Motor neuron (in vitro differentiated cells): ENCODE measurements at regions not wholly inside any gene's neighbourhood (a gene's known extent, or its start where the extent isn't known, plus 50 kb on each side); places are given as distances from the start of the nearest gene placed in this dataset.
A peak's percentile ranks its signal among the peaks of the same experiment; 100 is the strongest.

ENCODE experiments used
- ATAC-seq, 8 experiments: fragments of 200-7000 bp; cut with Tn5 transposase; replicated peaks in 6 of 8; 2 replicates each; pipeline ENCODE4 v1.8.0; 2021; ENCODE audit warnings: mild to moderate bottlenecking in 8 of 8, moderate library complexity in 8 of 8
- H3K27ac ChIP-seq, 2 donors: fragments of 250-450 bp; sonication (Bioruptor Pico); 2 replicates each; pipeline ENCODE4 v1.9.0; 2021; ENCODE audit warnings: antibody characterized with exemption in 2 of 2, mild to moderate bottlenecking in 2 of 2, moderate library complexity in 1 of 2
- H3K4me1 ChIP-seq, 2 donors: fragments of 250-450 bp; sonication (Bioruptor Pico); replicated peaks in 1 of 2; 2 replicates each; pipeline ENCODE4 v1.6.1; 2021; ENCODE audit warnings: antibody characterized with exemption in 2 of 2, mild to moderate bottlenecking in 2 of 2, moderate library complexity in 1 of 2
- H3K4me3 ChIP-seq, 5 donors: fragments of 250-450 bp; sonication (Bioruptor Pico); 2 replicates each; pipeline ENCODE4 v1.9.0; 2021; ENCODE audit warnings: antibody characterized with exemption in 5 of 5, mild to moderate bottlenecking in 5 of 5, moderate library complexity in 4 of 5
- WGBS, 10 experiments: fragments of 450-650 bp; shearing (Covaris generic); methylation state at CpG; one replicate each; pipeline ENCODE4 v1.0.0; 2022; 5-methylcytosine and 5-hydroxymethylcytosine counted together
- in situ Hi-C, 9 experiments: fragments of 400-800 bp; cut with MboI; loops; one replicate each; pipeline ENCODE4 v1.15.0; 2021; ENCODE audit warnings: low sequenced_read_pairs in 9 of 9, low pct_unique_long_range_greater_than_20kb in 2 of 9; ENCODE audit not compliant: unreplicated experiment in 9 of 9

- WGBS, 10 experiments, result 27 to 100% (median 89%) methylated on average over 1 to 3 of the region's 3 CpGs; no CpG with 5 or more reads in 1 of the 10 experiments
- no peak overlapping the region for H3K4me3 ChIP-seq
- ATAC-seq, result no peak
- H3K4me1 ChIP-seq, result peaks cover 0 to 4% of the 10 kb centered on the region in 2 donors
- in situ Hi-C loops, result no loop called here
- no peak overlapping the region for H3K27ac ChIP-seq
These were observed 137.0 kb upstream of the SEMA3A start for GRCh38 chr7:84331616-84332015.

GRCh38 chr7:84328571-84328970 lies 134.0 kb upstream of the SEMA3A start:
- WGBS, 10 experiments, result 50 to 100% (median 91%) methylated on average over 1 to 2 of the region's 2 CpGs
- H3K4me1 ChIP-seq, result no peaks in the 10 kb centered on the region
- no peak overlapping the region for H3K27ac ChIP-seq
- ATAC-seq, result no peak
- H3K4me3 ChIP-seq, result no peak overlapping the region
- in situ Hi-C loops, result no loop called here

- no peak for ATAC-seq
- in situ Hi-C loops, result no loop called here
- H3K4me3 ChIP-seq, result no peak overlapping the region
- H3K27ac ChIP-seq, result no peak overlapping the region
- no peaks in the 10 kb centered on the region for H3K4me1 ChIP-seq
These were observed 129.6 kb upstream of the SEMA3A start for GRCh38 chr7:84324136-84324630.

GRCh38 chr7:84317536-84317935 lies 122.9 kb upstream of the SEMA3A start:
- H3K4me1 ChIP-seq, result no peaks in the 10 kb centered on the region

GRCh38 chr7:84314263-84314662 lies 119.7 kb upstream of the SEMA3A start:
- WGBS, 10 experiments, result 20 to 100% (median 90%) methylated on average over 1 to 2 of the region's 2 CpGs; no CpG with 5 or more reads in 2 of the 10 experiments
- H3K4me1 ChIP-seq, result no peaks in the 10 kb centered on the region
- H3K27ac ChIP-seq, result no peak overlapping the region
- in situ Hi-C loops, result no loop called here
- no peak for ATAC-seq
- H3K4me3 ChIP-seq, result no peak overlapping the region

More at GRCh38 chr7:84317536-84317935, 122.9 kb upstream of the SEMA3A start:
- in situ Hi-C loops, result no loop called here
- ATAC-seq, result no peak
- Histone ChIP-seq H3K27ac (no peak overlapping the region), H3K4me3 (no peak overlapping the region)

- Histone ChIP-seq H3K4me3 (no peak overlapping the region), H3K27ac (no peak overlapping the region), H3K4me1 (no peaks in the 10 kb centered on the region)
- ATAC-seq, result no peak
- 91 to 100% (median 95%) methylated on average over 2 of the region's 2 CpGs; no CpG with 5 or more reads in 2 of the 10 experiments for WGBS, 10 experiments
- in situ Hi-C loops, result no loop called here
These were observed 109.8 kb upstream of the SEMA3A start for GRCh38 chr7:84304407-84304806.

GRCh38 chr7:84302949-84303348 lies 108.4 kb upstream of the SEMA3A start:
- in situ Hi-C loops, result no loop called here
- WGBS, 10 experiments, result 72 to 100% (median 89%) methylated on average over 1 to 3 of the region's 3 CpGs; no CpG with 5 or more reads in 3 of the 10 experiments
- no peak for ATAC-seq
- Histone ChIP-seq H3K4me3 (no peak overlapping the region), H3K27ac (no peak overlapping the region), H3K4me1 (no peaks in the 10 kb centered on the region)

GRCh38 chr7:84297616-84298015 lies 103.0 kb upstream of the SEMA3A start:
- no peak overlapping the region for H3K27ac ChIP-seq
- in situ Hi-C loops, result no loop called here
- no peak overlapping the region for H3K4me3 ChIP-seq
- no peaks in the 10 kb centered on the region for H3K4me1 ChIP-seq
- no peak for ATAC-seq

- ATAC-seq, result no peak
- no peak overlapping the region for H3K27ac ChIP-seq
- WGBS, 10 experiments, result 88 to 100% (median 100%) methylated on average over 1 of the region's 1 CpG; no CpG with 5 or more reads in 1 of the 10 experiments
- in situ Hi-C loops, result no loop called here
- no peak overlapping the region for H3K4me3 ChIP-seq
- H3K4me1 ChIP-seq, result no peaks in the 10 kb centered on the region
These were observed 100.4 kb upstream of the SEMA3A start for GRCh38 chr7:84294847-84295455.

GRCh38 chr7:84294391-84294790 lies 99.8 kb upstream of the SEMA3A start:
- Histone ChIP-seq H3K27ac (no peak overlapping the region), H3K4me3 (no peak overlapping the region), H3K4me1 (no peaks in the 10 kb centered on the region)
- ATAC-seq, result no peak
- in situ Hi-C loops, result no loop called here
- 70 to 100% (median 88%) methylated on average over 1 to 2 of the region's 2 CpGs; no CpG with 5 or more reads in 2 of the 10 experiments for WGBS, 10 experiments

GRCh38 chr7:84291756-84292155 lies 97.2 kb upstream of the SEMA3A start:
- no peak overlapping the region for H3K27ac ChIP-seq
- H3K4me3 ChIP-seq, result no peak overlapping the region
- in situ Hi-C loops, result no loop called here
- H3K4me1 ChIP-seq, result no peaks in the 10 kb centered on the region
- WGBS, 10 experiments, result 40 to 100% (median 63%) methylated on average over 1 to 2 of the region's 2 CpGs; no CpG with 5 or more reads in 2 of the 10 experiments
- ATAC-seq, result peak in 1 of 8 experiments; percentile 41

GRCh38 chr7:84283798-84284197 lies 89.2 kb upstream of the SEMA3A start:
- ATAC-seq, result no peak
- no peak overlapping the region for H3K27ac ChIP-seq
- H3K4me1 ChIP-seq, result no peaks in the 10 kb centered on the region
- 88 to 100% (median 96%) methylated on average over 1 to 2 of the region's 2 CpGs for WGBS, 10 experiments
- no peak overlapping the region for H3K4me3 ChIP-seq
- in situ Hi-C loops, result no loop called here

GRCh38 chr7:84281518-84281917 lies 86.9 kb upstream of the SEMA3A start:
- H3K4me3 ChIP-seq, result no peak overlapping the region
- no peaks in the 10 kb centered on the region for H3K4me1 ChIP-seq
- no peak for ATAC-seq
- H3K27ac ChIP-seq, result no peak overlapping the region
- in situ Hi-C loops, result no loop called here

- Histone ChIP-seq H3K4me3 (no peak overlapping the region), H3K4me1 (peaks cover 0 to 3% of the 10 kb centered on the region in 2 donors), H3K27ac (no peak overlapping the region)
- WGBS, 10 experiments, result 0 to 100% (median 21%) methylated on average over 1 to 2 of the region's 2 CpGs; no CpG with 5 or more reads in 4 of the 10 experiments
- in situ Hi-C loops, result no loop called here
- ATAC-seq, result peak in 5 of 8 experiments; percentile 57 to 74 (median 63)
These were observed 83.1 kb upstream of the SEMA3A start for GRCh38 chr7:84277628-84278224.
